ENCODE measurements at regions not wholly inside any gene's neighbourhood (a gene's known extent, or its start where the extent isn't known, plus 50 kb on each side); places are given as distances from the start of the nearest gene placed in this dataset.

DNA sequence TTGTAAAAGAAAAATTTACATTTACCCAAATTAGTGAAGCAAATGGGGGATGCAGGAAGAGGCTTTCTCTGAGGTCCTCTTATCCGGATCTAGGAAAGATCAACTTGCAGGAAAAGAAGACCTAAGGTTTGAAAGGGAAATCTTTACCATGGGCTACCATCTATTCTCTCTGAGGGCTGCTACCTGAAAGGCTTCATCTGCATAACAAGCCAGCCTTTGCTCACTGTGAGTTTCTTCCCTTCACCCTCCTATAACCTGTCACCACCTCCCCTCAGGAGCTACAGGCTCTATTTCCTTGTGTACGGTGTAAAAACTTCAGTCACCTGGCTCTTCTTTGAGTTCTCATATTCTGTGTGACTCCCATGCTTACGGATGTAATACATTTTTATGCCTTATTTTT lies 118.6 kb upstream of the BEND4 start:
- TF ChIP-seq, protein P1, sequence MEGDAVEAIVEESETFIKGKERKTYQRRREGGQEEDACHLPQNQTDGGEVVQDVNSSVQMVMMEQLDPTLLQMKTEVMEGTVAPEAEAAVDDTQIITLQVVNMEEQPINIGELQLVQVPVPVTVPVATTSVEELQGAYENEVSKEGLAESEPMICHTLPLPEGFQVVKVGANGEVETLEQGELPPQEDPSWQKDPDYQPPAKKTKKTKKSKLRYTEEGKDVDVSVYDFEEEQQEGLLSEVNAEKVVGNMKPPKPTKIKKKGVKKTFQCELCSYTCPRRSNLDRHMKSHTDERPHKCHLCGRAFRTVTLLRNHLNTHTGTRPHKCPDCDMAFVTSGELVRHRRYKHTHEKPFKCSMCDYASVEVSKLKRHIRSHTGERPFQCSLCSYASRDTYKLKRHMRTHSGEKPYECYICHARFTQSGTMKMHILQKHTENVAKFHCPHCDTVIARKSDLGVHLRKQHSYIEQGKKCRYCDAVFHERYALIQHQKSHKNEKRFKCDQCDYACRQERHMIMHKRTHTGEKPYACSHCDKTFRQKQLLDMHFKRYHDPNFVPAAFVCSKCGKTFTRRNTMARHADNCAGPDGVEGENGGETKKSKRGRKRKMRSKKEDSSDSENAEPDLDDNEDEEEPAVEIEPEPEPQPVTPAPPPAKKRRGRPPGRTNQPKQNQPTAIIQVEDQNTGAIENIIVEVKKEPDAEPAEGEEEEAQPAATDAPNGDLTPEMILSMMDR (IDR thresholded peaks at IDR 0.05), result no peak
- no peak for TF ChIP-seq ZFX (IDR thresholded peaks at IDR 0.05; ENCODE audit: borderline replicate concordance)
- no peak overlapping the region for H3K27ac ChIP-seq

DNA sequence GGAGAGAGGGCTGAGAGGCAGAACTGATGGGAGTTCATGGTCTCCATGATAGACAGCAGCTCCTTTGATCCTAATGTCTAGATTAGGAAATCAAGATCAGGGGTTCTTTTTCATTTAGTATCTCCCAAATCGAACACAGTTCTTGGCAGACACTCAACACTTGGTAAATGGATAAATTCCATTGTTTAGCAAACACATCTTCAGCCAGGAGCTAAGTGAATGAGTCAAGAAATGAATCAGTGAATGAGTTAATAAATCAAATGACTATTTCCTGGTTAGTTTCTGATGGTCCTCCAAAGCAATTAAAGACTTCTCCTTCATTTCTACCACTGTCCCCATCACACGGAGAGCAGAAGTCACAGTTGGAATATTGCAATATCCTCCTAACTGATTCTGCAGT lies 120.0 kb upstream of the SHISA3 start:
- H3K27ac ChIP-seq, result no peak overlapping the region
- no peak for TF ChIP-seq ZFX (IDR thresholded peaks at IDR 0.05; ENCODE audit: borderline replicate concordance)
- TF ChIP-seq, protein P1 (IDR thresholded peaks at IDR 0.05), result no peak

GRCh38 chr4:42278709-42279324 lies 118.5 kb upstream of the SHISA3 start:
- H3K27ac ChIP-seq, result no peak overlapping the region
- TF ChIP-seq, protein P1 (IDR thresholded peaks at IDR 0.05), result no peak
- no peak for TF ChIP-seq ZFX (IDR thresholded peaks at IDR 0.05; ENCODE audit: borderline replicate concordance)

GRCh38 chr4:42280327-42281095 lies 116.8 kb upstream of the SHISA3 start:
- H3K27ac ChIP-seq, result no peak overlapping the region

DNA sequence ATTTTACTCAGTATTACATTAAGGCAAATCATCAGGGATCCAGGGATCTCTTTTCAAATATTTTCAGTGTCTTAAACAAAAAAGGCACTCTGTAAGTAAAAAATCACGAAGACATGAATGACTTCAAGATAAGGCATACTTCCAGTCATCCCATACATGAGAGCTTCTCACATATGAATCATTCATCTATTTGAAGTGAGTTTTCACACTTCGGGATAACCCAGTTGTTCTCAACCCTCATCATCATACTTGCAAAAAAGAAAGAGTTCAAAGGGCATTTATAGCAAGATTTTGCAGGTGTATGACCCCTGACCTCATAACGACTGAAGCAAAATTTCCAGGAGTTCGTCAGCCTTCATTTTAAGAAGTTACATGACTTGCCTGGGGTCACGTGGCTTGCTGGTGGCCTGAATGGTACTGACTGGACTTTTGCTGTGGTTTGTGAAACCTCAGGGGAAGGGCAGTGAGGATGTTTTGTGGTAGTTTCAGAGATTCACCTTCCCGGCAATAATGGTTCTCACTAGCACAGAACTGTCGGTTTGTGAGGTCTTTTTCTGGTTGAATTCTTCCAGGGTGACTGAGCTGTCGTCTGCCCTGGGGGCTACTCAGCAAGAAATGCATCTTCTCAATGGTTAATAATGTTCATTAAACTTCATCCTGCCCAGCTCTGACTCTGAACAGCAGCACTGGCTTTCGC lies 115.8 kb upstream of the SHISA3 start:
- no peak overlapping the region for H3K27ac ChIP-seq
- TF ChIP-seq, protein P1 (IDR thresholded peaks at IDR 0.05), result no peak
- TF ChIP-seq ZFX (IDR thresholded peaks at IDR 0.05; ENCODE audit: borderline replicate concordance), result no peak

More at GRCh38 chr4:42280327-42281095, 116.8 kb upstream of the SHISA3 start:
- TF ChIP-seq ZFX (IDR thresholded peaks at IDR 0.05; ENCODE audit: borderline replicate concordance), result no peak
- TF ChIP-seq, protein P1 (IDR thresholded peaks at IDR 0.05), result peak; percentile 85

DNA sequence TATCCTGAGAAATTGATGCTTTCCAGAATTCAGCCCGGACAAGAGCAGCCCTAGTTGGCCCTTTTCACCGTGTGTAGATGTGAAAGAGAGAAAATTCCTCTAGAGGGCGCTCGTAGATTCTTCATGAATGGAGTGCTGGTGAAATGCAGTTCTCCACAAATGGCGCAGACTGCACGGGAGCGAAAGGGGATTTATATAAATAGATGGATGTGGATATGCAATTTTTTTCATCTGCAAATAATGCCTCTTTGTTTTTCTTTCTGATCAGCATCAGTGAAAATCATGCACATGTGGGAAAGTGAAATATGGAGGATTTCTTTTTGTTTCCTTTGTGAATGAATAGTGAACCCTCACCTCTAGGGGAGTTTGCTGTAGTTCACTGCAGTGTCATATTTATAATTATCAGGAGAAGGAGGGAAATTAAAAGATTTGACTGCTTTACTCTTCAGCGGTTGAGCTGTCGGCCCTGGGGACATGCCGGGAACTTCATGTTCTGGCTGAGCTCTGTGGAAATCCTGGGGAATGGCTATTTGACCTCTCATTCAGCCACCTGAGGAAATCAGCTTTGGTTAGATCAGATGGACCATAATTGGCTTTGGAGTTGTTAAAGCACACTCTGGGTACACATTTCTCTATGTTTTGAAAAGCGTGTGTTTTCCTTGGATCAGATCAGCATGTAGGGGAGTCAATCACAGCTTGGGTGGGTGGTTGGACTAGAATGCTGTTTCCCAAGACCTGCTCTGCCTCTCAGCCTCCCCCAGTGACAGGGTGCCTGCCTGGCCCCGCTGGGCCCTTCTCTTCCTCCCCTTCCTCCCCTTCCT lies 115.0 kb upstream of the SHISA3 start:
- TF ChIP-seq, protein P1 (IDR thresholded peaks at IDR 0.05), result peak; percentile 83
- TF ChIP-seq ZFX (IDR thresholded peaks at IDR 0.05; ENCODE audit: borderline replicate concordance), result no peak
- no peak overlapping the region for H3K27ac ChIP-seq

All from 22Rv1 (cell line).